DND-41 (cell line): ENCODE measurements at regions not wholly inside any gene's neighbourhood (a gene's known extent, or its start where the extent isn't known, plus 50 kb on each side); places are given as distances from the start of the nearest gene placed in this dataset.

Experiments used
- ATAC-seq: fragments of 200-7000 bp; cut with Tn5 transposase; 3 replicates; pipeline ENCODE4 v1.9.1; 2021; ENCODE audit warnings: low read depth; ENCODE audit not compliant: insufficient read depth
- DNase-seq: peaks from one replicate; pipeline ENCODE4 v3.0.0-alpha.2; 2020
- H2AFZ ChIP-seq: 2 replicates; pipeline ENCODE4 v1.6.0; 2012; ENCODE audit warnings: low read depth, low read length
- H3K27ac ChIP-seq: 2 replicates; pipeline ENCODE4 v1.5.1; 2012; ENCODE audit warnings: low read length, inconsistent platforms
- H3K27me3 ChIP-seq: fragments of 200-600 bp; sonication (generic); 2 replicates; pipeline ENCODE4 v1.6.0; 2012; ENCODE audit warnings: low read length, mild to moderate bottlenecking, inconsistent platforms; ENCODE audit not compliant: insufficient read depth, poor library complexity
- H3K36me3 ChIP-seq: 2 replicates; pipeline ENCODE4 v1.5.1; 2012; ENCODE audit warnings: low read length, inconsistent platforms; ENCODE audit not compliant: insufficient read depth
- H3K4me1 ChIP-seq: 2 replicates; pipeline ENCODE4 v1.5.1; 2012; ENCODE audit warnings: mild to moderate bottlenecking, low read length; ENCODE audit not compliant: insufficient read depth
- H3K4me2 ChIP-seq: 2 replicates; pipeline ENCODE4 v1.6.0; 2012; ENCODE audit warnings: mild to moderate bottlenecking, moderate library complexity, low read length, inconsistent platforms; ENCODE audit not compliant: insufficient read depth
- H3K4me3 ChIP-seq, 2 experiments: fragments of 200-600 bp in 1 of 2; shearing (Covaris generic) in 1 of 2; 2 replicates each; pipeline ENCODE4 v1.5.1; 2012 to 2016; ENCODE audit warnings: inconsistent platforms in 2 of 2, low read length in 2 of 2, mild to moderate bottlenecking in 2 of 2, low read depth in 1 of 2, moderate library complexity in 1 of 2
- H3K79me2 ChIP-seq: 2 replicates; pipeline ENCODE4 v1.6.0; 2012; ENCODE audit warnings: low read length, inconsistent platforms; ENCODE audit not compliant: insufficient read depth
- H3K9ac ChIP-seq: 2 replicates; pipeline ENCODE4 v1.6.0; 2012; ENCODE audit warnings: low read depth, mild to moderate bottlenecking, inconsistent platforms, low read length, moderate library complexity
- H3K9me3 ChIP-seq: 2 replicates; pipeline ENCODE4 v1.5.1; 2012; ENCODE audit warnings: low read length, moderate library complexity, mild to moderate bottlenecking, inconsistent platforms; ENCODE audit not compliant: insufficient read depth, severe bottlenecking
- H4K20me1 ChIP-seq: 2 replicates; pipeline ENCODE4 v1.6.0; 2012; ENCODE audit warnings: low read length; ENCODE audit not compliant: insufficient read depth
- CTCF ChIP-seq: IDR thresholded peaks from 2 replicates; pipeline ENCODE4 v1.5.1; 2012; ENCODE audit warnings: borderline replicate concordance, low read length, moderate library complexity, mild to moderate bottlenecking; ENCODE audit not compliant: poor library complexity, severe bottlenecking; ENCODE audit errors: extremely low read depth
- EZH2 ChIP-seq: IDR thresholded peaks from 3 replicates; pipeline ENCODE4 v1.6.1; 2012; ENCODE audit warnings: borderline replicate concordance, low read depth, mild to moderate bottlenecking, moderate library complexity, low read length, inconsistent platforms; ENCODE audit not compliant: severe bottlenecking

- no peak overlapping the region for H3K27ac ChIP-seq
- no peak overlapping the region for H3K9ac ChIP-seq
- H2AFZ ChIP-seq, result no peak overlapping the region
- no peaks in the 10 kb centered on the region for H3K9me3 ChIP-seq
- DNase-seq (no peak), ATAC-seq (no peak)
- no peaks in the 10 kb centered on the region for H3K4me1 ChIP-seq
- TF ChIP-seq CTCF (no peak), EZH2 (no peak)
- no peaks in the 10 kb centered on the region for H3K79me2 ChIP-seq
- no peaks in the 10 kb centered on the region for H3K36me3 ChIP-seq
- no peak overlapping the region for H3K4me2 ChIP-seq
- H4K20me1 ChIP-seq, result no peaks in the 10 kb centered on the region
- H3K27me3 ChIP-seq, result no peaks in the 10 kb centered on the region
- no peak overlapping the region for H3K4me3 ChIP-seq
Measured at GRCh38 chr6:142009647-142010046, 123.1 kb upstream of the GJE1 start.

DNA sequence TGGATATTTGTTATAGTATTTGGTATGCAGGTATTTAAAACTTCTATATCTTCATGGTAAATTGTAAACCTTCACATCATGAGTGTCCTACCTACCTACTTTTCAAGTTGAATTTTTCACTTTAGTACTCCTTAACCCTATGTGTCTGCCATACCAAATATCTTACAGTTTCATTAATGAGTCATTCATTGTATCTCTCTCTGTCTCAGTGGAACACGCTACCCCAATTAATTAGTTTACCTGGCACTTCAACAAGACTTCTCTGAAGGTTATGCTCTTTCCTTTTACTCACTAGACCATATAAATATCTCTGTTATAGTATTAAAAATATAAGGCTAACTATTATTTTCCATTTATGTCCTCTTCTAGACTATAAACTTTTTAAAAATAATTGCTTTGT lies 123.9 kb upstream of the GJE1 start:
- Histone ChIP-seq H3K27ac (no peak overlapping the region), H3K36me3 (no peaks in the 10 kb centered on the region), H3K27me3 (no peaks in the 10 kb centered on the region), H2AFZ (no peak overlapping the region), H3K4me2 (no peak overlapping the region), H3K4me1 (no peaks in the 10 kb centered on the region), H4K20me1 (no peaks in the 10 kb centered on the region), H3K9ac (no peak overlapping the region), H3K79me2 (no peaks in the 10 kb centered on the region), H3K4me3 (no peak overlapping the region), H3K9me3 (no peaks in the 10 kb centered on the region)
- no peak for TF ChIP-seq CTCF
- no peak for TF ChIP-seq EZH2
- ATAC-seq (no peak), DNase-seq (no peak)

DNA sequence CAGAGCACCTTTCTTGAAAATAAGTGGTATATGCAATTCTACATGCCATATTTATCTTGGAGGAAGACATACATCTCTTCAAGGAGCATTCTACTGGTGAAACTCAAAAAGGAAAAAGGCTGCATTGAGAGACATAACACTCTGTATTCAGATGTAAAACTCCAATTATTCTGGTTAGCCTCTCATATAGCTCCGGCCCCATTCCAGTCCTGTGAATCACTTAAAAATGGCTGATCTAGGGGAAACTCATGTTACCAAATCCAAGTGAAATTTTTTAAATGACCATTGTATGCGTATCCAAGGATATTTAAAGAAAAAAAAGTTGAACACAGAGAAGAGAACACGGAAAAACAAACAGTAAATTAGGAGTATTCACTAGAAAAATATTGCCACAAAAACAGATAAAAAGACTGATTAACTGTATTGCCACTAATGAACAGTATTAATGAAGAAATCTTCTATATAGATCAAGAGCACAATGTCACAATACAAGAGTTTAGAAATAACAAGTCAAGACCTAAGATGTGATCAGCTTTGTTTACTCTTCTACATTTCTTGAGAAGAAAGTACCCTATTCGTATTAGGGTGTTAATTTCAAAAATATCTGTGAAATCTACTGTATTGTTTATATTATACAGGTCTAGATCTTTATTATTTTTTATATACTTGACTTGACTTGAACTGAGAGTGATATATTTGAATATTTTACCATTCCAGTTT lies 124.5 kb upstream of the GJE1 start:
- no peaks in the 10 kb centered on the region for H3K27me3 ChIP-seq
- H3K36me3 ChIP-seq, result no peaks in the 10 kb centered on the region
- no peak overlapping the region for H3K9ac ChIP-seq
- H3K9me3 ChIP-seq, result no peaks in the 10 kb centered on the region
- no peaks in the 10 kb centered on the region for H4K20me1 ChIP-seq
- no peak overlapping the region for H3K4me3 ChIP-seq
- no peak for DNase-seq
- no peak for TF ChIP-seq EZH2
- TF ChIP-seq CTCF, result no peak
- H3K27ac ChIP-seq, result no peak overlapping the region
- no peak overlapping the region for H3K4me2 ChIP-seq
- no peak for ATAC-seq
- no peaks in the 10 kb centered on the region for H3K4me1 ChIP-seq
- no peak overlapping the region for H2AFZ ChIP-seq
- no peaks in the 10 kb centered on the region for H3K79me2 ChIP-seq
